ENCODE measurements at regions not wholly inside any gene's neighbourhood (a gene's known extent, or its start where the extent isn't known, plus 50 kb on each side); places are given as distances from the start of the nearest gene placed in this dataset.

DNA sequence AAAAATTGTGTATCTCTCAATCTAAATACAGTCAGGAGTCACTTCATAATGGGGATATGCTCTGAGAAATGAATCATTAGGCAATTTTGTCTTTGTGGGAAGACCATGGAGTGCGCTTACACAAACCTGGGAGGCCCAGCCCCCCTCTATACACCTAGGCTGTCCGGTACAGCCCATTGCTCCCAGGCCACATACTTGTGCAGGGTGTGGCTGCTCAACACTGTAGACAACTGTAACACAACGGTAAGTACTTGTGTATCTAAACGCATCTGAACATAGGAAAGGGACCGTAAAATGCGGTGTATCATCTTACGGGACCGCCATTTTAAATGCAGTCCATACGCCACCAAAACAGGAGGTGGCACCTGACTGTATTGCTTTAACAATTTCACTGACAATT, 58.0 kb upstream of the FRMD1 start:
- TF ChIP-seq, protein P1, sequence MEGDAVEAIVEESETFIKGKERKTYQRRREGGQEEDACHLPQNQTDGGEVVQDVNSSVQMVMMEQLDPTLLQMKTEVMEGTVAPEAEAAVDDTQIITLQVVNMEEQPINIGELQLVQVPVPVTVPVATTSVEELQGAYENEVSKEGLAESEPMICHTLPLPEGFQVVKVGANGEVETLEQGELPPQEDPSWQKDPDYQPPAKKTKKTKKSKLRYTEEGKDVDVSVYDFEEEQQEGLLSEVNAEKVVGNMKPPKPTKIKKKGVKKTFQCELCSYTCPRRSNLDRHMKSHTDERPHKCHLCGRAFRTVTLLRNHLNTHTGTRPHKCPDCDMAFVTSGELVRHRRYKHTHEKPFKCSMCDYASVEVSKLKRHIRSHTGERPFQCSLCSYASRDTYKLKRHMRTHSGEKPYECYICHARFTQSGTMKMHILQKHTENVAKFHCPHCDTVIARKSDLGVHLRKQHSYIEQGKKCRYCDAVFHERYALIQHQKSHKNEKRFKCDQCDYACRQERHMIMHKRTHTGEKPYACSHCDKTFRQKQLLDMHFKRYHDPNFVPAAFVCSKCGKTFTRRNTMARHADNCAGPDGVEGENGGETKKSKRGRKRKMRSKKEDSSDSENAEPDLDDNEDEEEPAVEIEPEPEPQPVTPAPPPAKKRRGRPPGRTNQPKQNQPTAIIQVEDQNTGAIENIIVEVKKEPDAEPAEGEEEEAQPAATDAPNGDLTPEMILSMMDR (IDR thresholded peaks at IDR 0.05) = no peak
- no peak for TF ChIP-seq POLR2A (IDR thresholded peaks at IDR 0.05)

All from heart left ventricle (tissue), 13 donors.